HCT116 (cell line): ENCODE measurements at regions not wholly inside any gene's neighbourhood (a gene's known extent, or its start where the extent isn't known, plus 50 kb on each side); places are given as distances from the start of the nearest gene placed in this dataset.

Source experiments
- ATF3 ChIP-seq: IDR thresholded peaks from 2 replicates; pipeline ENCODE4 v1.6.1; 2012
- CTCF ChIP-seq, 3 experiments: fragments of 200-600 bp in 1 of 3; sonication (generic) in 1 of 3; IDR thresholded peaks in 2 of 3; conservative IDR thresholded peaks in 1 of 3; 2 replicates each; pipeline ENCODE4 v1.5.1; 2012 to 2017; ENCODE audit warnings: low read depth in 2 of 3, low read length in 2 of 3, antibody characterized with exemption in 1 of 3, borderline replicate concordance in 1 of 3, control low read depth in 1 of 3, mild to moderate bottlenecking in 1 of 3, mixed read lengths in 1 of 3, mixed run types in 1 of 3, moderate library complexity in 1 of 3; ENCODE audit not compliant: insufficient read depth in 1 of 3
- EZH2 ChIP-seq: fragments of 200-600 bp; sonication (generic); IDR thresholded peaks from 2 replicates; pipeline ENCODE4 v1.6.1; 2017; ENCODE audit warnings: antibody characterized with exemption, mixed run types
- RAD21 ChIP-seq: IDR thresholded peaks from 2 replicates; pipeline ENCODE4 v1.6.1; 2012; ENCODE audit warnings: low read depth, mild to moderate bottlenecking
- REST ChIP-seq: IDR thresholded peaks from 2 replicates; pipeline ENCODE4 v1.6.1; 2012; ENCODE audit warnings: low read depth
- SP1 ChIP-seq: IDR thresholded peaks from 2 replicates; pipeline ENCODE4 v1.6.1; 2012; ENCODE audit warnings: low read depth
- TCF7L2 ChIP-seq: IDR thresholded peaks from 2 replicates; pipeline ENCODE4 v1.7.0; 2011; ENCODE audit warnings: borderline replicate concordance, inconsistent platforms; ENCODE audit not compliant: insufficient read depth, insufficient read length; ENCODE audit errors: extremely low read depth
- YY1 ChIP-seq: IDR thresholded peaks from 2 replicates; pipeline ENCODE4 v1.6.1; 2011; ENCODE audit warnings: low read length, low read depth, moderate library complexity, mild to moderate bottlenecking; ENCODE audit not compliant: insufficient replicate concordance; ENCODE audit errors: extremely low read depth
- ZBTB33 ChIP-seq: IDR thresholded peaks from 2 replicates; pipeline ENCODE4 v1.6.1; 2011; ENCODE audit warnings: mild to moderate bottlenecking, low read length, moderate library complexity; ENCODE audit not compliant: insufficient replicate concordance; ENCODE audit errors: extremely low read depth
- ZFX ChIP-seq: fragments of 450-650 bp; IDR thresholded peaks from 2 replicates; pipeline ENCODE4 v1.6.1; 2017

- TF ChIP-seq SP1 (no peak), CTCF (IDR thresholded peaks at IDR 0.05 in 2 of 3, conservative IDR thresholded peaks at IDR 0.05 in 1 of 3; ENCODE audit: borderline replicate concordance in 1 of 3, insufficient read depth in 1 of 3, low read depth in 2 of 3, low read length in 2 of 3) (no peak), RAD21 (no peak), ZBTB33 (no peak), ZFX (no peak), EZH2 (no peak), ATF3 (no peak), YY1 (no peak), REST (no peak), TCF7L2 (no peak)
These were observed 490.2 kb downstream of the BRINP3 start for GRCh38 chr1:189987509-189987908.
